NCI-H460 (cell line): ENCODE measurements at regions not wholly inside any gene's neighbourhood (a gene's known extent, or its start where the extent isn't known, plus 50 kb on each side); places are given as distances from the start of the nearest gene placed in this dataset.
"Not testable (repeated sequence)": the region's sequence is repeated elsewhere in the genome, so short reads cannot be mapped to it uniquely, and the experiment has no call there.

Experiments
- DNase-seq: peaks from one replicate; pipeline ENCODE4 v3.0.0-alpha.2; 2016; ENCODE audit warnings: low read depth; ENCODE audit errors: extremely low read depth

GRCh38 chr11:103584021-103584420 lies 452.4 kb upstream of the DDI1 start:
- no peak for DNase-seq

GRCh38 chr11:103584720-103585119 lies 451.7 kb upstream of the DDI1 start:
- no peak for DNase-seq

GRCh38 chr11:103585401-103585800 lies 451.0 kb upstream of the DDI1 start:
- no peak for DNase-seq

GRCh38 chr11:103585911-103586310 lies 450.5 kb upstream of the DDI1 start:
- no peak for DNase-seq

- DNase-seq, result no peak
These were observed 449.7 kb upstream of the DDI1 start for GRCh38 chr11:103586756-103587155.

GRCh38 chr11:103587901-103588788 lies 448.3 kb upstream of the DDI1 start:
- DNase-seq, result no peak

GRCh38 chr11:103591554-103591953 lies 444.9 kb upstream of the DDI1 start:
- DNase-seq, result no peak

GRCh38 chr11:103594283-103594682 lies 442.2 kb upstream of the DDI1 start:
- no peak for DNase-seq

GRCh38 chr11:103596315-103596714 lies 440.1 kb upstream of the DDI1 start:
- DNase-seq, result no peak

- DNase-seq, result peak; percentile 33
These were observed 435.1 kb upstream of the DDI1 start for GRCh38 chr11:103601225-103601846.

GRCh38 chr11:103602840-103603239 lies 433.6 kb upstream of the DDI1 start:
- DNase-seq, result no peak

- no peak for DNase-seq
These were observed 432.1 kb upstream of the DDI1 start for GRCh38 chr11:103604310-103604709.

GRCh38 chr11:103608566-103608965 lies 427.9 kb upstream of the DDI1 start:
- no peak for DNase-seq

- no peak for DNase-seq
These were observed 427.0 kb upstream of the DDI1 start for GRCh38 chr11:103609117-103610066.

- no peak for DNase-seq
These were observed 426.0 kb upstream of the DDI1 start for GRCh38 chr11:103610435-103610834.

GRCh38 chr11:103611526-103612260 lies 424.7 kb upstream of the DDI1 start:
- not testable (repeated sequence) for DNase-seq

- not testable (repeated sequence) for DNase-seq
These were observed 424.0 kb upstream of the DDI1 start for GRCh38 chr11:103612451-103612850.

GRCh38 chr11:103616586-103616985 lies 419.9 kb upstream of the DDI1 start:
- DNase-seq, result not testable (repeated sequence)

GRCh38 chr11:103618528-103618927 lies 417.9 kb upstream of the DDI1 start:
- no peak for DNase-seq

GRCh38 chr11:103619480-103619879 lies 417.0 kb upstream of the DDI1 start:
- no peak for DNase-seq
